ENCODE measurements at regions not wholly inside any gene's neighbourhood (a gene's known extent, or its start where the extent isn't known, plus 50 kb on each side); places are given as distances from the start of the nearest gene placed in this dataset.

- Histone ChIP-seq H3K27ac (no peak overlapping the region), H3K27me3 (ENCODE audit: insufficient read depth, low read depth, severe bottlenecking) (no peaks in the 10 kb centered on the region), H3K9me3 (ENCODE audit: severe bottlenecking) (peaks cover 6% of the 10 kb centered on the region), H3K36me3 (no peaks in the 10 kb centered on the region), H3K4me3 (ENCODE audit: low read depth, low read length) (no peak overlapping the region)
- DNase-seq: no peak
- no peak for TF ChIP-seq CTCF (IDR thresholded peaks at IDR 0.05; ENCODE audit: low read depth, low read length)
Observed at GRCh38 chr13:109910194-109910593, 123.8 kb upstream of the IRS2 start.

DNA sequence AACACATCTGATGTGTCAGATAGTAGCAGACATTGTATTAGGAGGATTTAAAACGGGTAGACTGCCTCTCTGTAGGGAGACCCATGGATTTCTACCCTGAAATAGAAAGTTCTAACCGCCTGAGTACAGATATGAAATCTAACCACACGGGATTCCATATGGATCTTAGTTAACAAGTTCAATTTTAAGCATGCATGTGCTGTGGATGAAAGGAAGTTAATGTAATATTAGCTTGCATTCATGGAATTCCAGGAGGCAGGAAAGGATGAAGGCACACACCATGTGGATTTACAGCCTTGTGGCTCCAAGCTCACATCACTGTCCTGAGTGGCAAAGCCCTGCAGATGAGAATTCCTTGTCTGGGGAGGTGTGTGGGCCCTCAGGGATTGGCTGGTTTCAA lies 120.6 kb upstream of the IRS2 start:
- H3K4me3 ChIP-seq (ENCODE audit: low read depth, low read length): no peak overlapping the region
- no peaks in the 10 kb centered on the region for H3K36me3 ChIP-seq
- no peaks in the 10 kb centered on the region for H3K27me3 ChIP-seq (ENCODE audit: insufficient read depth, low read depth, severe bottlenecking)
- no peak for DNase-seq
- no peak overlapping the region for H3K27ac ChIP-seq
- no peak for TF ChIP-seq CTCF (IDR thresholded peaks at IDR 0.05; ENCODE audit: low read depth, low read length)
- peaks cover 6% of the 10 kb centered on the region for H3K9me3 ChIP-seq (ENCODE audit: severe bottlenecking)

DNA sequence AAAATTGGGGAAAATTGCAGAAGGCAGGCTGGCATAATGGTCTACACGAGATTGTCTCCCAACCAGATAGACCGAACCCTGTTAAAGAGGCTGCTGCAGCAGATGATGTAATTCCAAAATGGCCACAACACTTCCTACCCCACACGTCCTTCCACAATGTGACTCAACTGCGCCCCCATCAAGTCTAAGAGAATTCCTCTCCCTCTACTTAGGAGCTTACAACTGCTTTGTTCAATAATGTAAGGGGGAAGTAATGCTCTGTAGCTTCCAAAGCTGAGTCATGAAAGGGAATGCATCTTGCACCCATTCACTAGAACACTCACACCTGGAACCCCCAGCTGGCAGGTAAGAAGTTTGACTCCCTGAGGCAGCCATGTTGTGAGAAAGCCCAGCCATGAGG lies 117.8 kb upstream of the IRS2 start:
- Histone ChIP-seq H3K27me3 (ENCODE audit: insufficient read depth, low read depth, severe bottlenecking) (no peaks in the 10 kb centered on the region), H3K4me3 (ENCODE audit: low read depth, low read length) (no peak overlapping the region), H3K27ac (no peak overlapping the region), H3K36me3 (no peaks in the 10 kb centered on the region), H3K9me3 (ENCODE audit: severe bottlenecking) (peaks cover 6% of the 10 kb centered on the region)
- TF ChIP-seq CTCF (IDR thresholded peaks at IDR 0.05; ENCODE audit: low read depth, low read length): peak; percentile 24; the same call in 1 of the 2 replicates
- peak; percentile 73 for DNase-seq

GRCh38 chr13:109900741-109901140 lies 114.4 kb upstream of the IRS2 start:
- Histone ChIP-seq H3K4me3 (ENCODE audit: low read depth, low read length) (no peak overlapping the region), H3K36me3 (no peaks in the 10 kb centered on the region), H3K27ac (no peak overlapping the region), H3K27me3 (ENCODE audit: insufficient read depth, low read depth, severe bottlenecking) (no peaks in the 10 kb centered on the region), H3K9me3 (ENCODE audit: severe bottlenecking) (no peaks in the 10 kb centered on the region)
- no peak for TF ChIP-seq CTCF (IDR thresholded peaks at IDR 0.05; ENCODE audit: low read depth, low read length)
- DNase-seq: no peak

DNA sequence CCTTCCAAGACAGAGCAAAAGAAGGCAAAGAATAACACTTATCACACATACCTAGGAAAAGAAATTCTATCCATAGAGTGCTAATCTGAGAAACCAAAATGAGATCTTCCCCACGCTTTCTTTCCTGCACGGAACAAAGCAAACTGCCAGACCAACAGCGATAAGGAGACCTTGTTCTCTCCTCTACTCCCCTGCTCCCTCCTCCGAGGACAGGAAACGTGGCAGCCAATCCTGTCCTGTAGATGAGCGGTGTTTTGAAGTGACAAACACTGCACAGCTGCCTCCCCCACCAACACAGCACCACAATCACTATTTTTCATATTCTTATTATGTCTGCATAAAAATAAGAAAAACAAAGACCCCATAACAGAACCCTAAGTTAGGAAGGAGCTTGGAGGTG lies 113.9 kb upstream of the IRS2 start:
- H3K36me3 ChIP-seq: no peaks in the 10 kb centered on the region
- no peaks in the 10 kb centered on the region for H3K27me3 ChIP-seq (ENCODE audit: insufficient read depth, low read depth, severe bottlenecking)
- no peak for TF ChIP-seq CTCF (IDR thresholded peaks at IDR 0.05; ENCODE audit: low read depth, low read length)
- H3K27ac ChIP-seq: no peak overlapping the region
- no peak for DNase-seq
- H3K9me3 ChIP-seq (ENCODE audit: severe bottlenecking): no peaks in the 10 kb centered on the region
- H3K4me3 ChIP-seq (ENCODE audit: low read depth, low read length): no peak overlapping the region

GRCh38 chr13:109899748-109900147 lies 113.4 kb upstream of the IRS2 start:
- no peak for TF ChIP-seq CTCF (IDR thresholded peaks at IDR 0.05; ENCODE audit: low read depth, low read length)

More at GRCh38 chr13:109899748-109900147, 113.4 kb upstream of the IRS2 start:
- Histone ChIP-seq H3K27me3 (ENCODE audit: insufficient read depth, low read depth, severe bottlenecking) (no peaks in the 10 kb centered on the region), H3K9me3 (ENCODE audit: severe bottlenecking) (no peaks in the 10 kb centered on the region), H3K36me3 (no peaks in the 10 kb centered on the region), H3K27ac (no peak overlapping the region), H3K4me3 (ENCODE audit: low read depth, low read length) (no peak overlapping the region)
- no peak for DNase-seq

Measured in WERI-Rb-1 (cell line).